Stomach (tissue), 4 donors: ENCODE measurements at regions not wholly inside any gene's neighbourhood (a gene's known extent, or its start where the extent isn't known, plus 50 kb on each side); places are given as distances from the start of the nearest gene placed in this dataset.

ENCODE experiments used
- EP300 ChIP-seq: sonication (generic); formaldehyde crosslinking; IDR thresholded peaks from one replicate; pipeline ENCODE4 v1.6.1; 2017; ENCODE audit warnings: antibody characterized with exemption
- POLR2A ChIP-seq, 4 donors: fragments of 450-650 bp; IDR thresholded peaks; one replicate each; pipeline ENCODE4 v1.6.1; 2016; ENCODE audit warnings: antibody characterized with exemption in 4 of 4, control low read depth in 2 of 4, mild to moderate bottlenecking in 1 of 4, moderate library complexity in 1 of 4
- POLR2AphosphoS5 ChIP-seq, 3 donors: sonication (generic); formaldehyde crosslinking; IDR thresholded peaks; one replicate each; pipeline ENCODE4 v1.6.1; 2016; ENCODE audit warnings: antibody characterized with exemption in 3 of 3
- TF ChIP-seq, protein P1 (sequence below), 7 experiments: fragments of 450-650 bp in 4 of 7; fragments of 200-600 bp in 3 of 7; sonication (generic) in 3 of 7; IDR thresholded peaks; one replicate each; pipeline ENCODE4 v1.5.1; 2016 to 2019; ENCODE audit warnings: antibody characterized with exemption in 7 of 7, control low read depth in 2 of 7, mild to moderate bottlenecking in 1 of 7

DNA sequence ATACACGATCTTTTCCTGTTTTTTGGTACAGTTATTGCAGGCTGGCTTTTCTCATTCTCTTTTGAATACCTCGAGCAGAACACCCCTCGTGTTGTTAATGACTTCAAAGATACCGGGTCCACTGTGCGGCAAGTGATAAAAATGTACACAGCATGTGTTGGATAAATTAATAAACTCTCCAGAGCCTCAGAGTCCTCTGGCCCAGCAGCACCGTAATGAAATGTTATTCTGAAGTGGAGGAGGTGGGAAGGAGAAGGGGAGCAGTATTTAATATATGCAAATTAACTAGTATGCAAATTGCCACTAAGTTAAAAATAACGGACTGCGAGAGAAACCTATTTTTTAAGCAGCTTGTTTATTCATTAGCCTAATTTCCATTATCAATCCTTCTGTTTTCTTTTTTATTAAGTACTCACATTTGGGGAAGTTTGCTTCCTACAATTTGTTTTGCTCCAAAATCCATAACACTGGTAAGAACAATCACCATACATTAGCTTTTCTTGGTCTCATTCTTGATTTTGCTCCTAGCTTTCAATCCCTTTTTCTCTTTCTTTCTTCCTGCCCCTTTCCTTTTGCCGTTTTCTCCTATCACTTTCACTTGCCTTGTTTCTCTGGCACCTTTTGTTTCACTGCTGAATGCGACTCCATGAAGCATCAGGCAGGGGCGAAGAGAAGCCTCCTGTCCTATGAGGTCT lies 462.3 kb upstream of the PPP2R3A start:
- TF ChIP-seq, protein P1, sequence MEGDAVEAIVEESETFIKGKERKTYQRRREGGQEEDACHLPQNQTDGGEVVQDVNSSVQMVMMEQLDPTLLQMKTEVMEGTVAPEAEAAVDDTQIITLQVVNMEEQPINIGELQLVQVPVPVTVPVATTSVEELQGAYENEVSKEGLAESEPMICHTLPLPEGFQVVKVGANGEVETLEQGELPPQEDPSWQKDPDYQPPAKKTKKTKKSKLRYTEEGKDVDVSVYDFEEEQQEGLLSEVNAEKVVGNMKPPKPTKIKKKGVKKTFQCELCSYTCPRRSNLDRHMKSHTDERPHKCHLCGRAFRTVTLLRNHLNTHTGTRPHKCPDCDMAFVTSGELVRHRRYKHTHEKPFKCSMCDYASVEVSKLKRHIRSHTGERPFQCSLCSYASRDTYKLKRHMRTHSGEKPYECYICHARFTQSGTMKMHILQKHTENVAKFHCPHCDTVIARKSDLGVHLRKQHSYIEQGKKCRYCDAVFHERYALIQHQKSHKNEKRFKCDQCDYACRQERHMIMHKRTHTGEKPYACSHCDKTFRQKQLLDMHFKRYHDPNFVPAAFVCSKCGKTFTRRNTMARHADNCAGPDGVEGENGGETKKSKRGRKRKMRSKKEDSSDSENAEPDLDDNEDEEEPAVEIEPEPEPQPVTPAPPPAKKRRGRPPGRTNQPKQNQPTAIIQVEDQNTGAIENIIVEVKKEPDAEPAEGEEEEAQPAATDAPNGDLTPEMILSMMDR (IDR thresholded peaks at IDR 0.05), result no peak
- TF ChIP-seq POLR2A (IDR thresholded peaks at IDR 0.05), result no peak
- no peak for TF ChIP-seq POLR2AphosphoS5 (IDR thresholded peaks at IDR 0.05)
- TF ChIP-seq EP300, result no peak
